Fibroblast of villous mesenchyme (primary cell): ENCODE measurements at regions not wholly inside any gene's neighbourhood (a gene's known extent, or its start where the extent isn't known, plus 50 kb on each side); places are given as distances from the start of the nearest gene placed in this dataset.

Source experiments
- DNase-seq: peaks from one replicate; pipeline ENCODE4 v3.0.0-alpha.2; 2010; ENCODE audit warnings: low read depth
- H3K4me3 ChIP-seq: 2 replicates; pipeline ENCODE4 v1.5.1; 2011; ENCODE audit warnings: low read depth, mild to moderate bottlenecking, low read length
- TF ChIP-seq, protein P1 (sequence below): IDR thresholded peaks from 2 replicates; pipeline ENCODE4 v1.5.1; 2012; ENCODE audit warnings: low read depth, mild to moderate bottlenecking, low read length; ENCODE audit not compliant: insufficient read depth

DNA sequence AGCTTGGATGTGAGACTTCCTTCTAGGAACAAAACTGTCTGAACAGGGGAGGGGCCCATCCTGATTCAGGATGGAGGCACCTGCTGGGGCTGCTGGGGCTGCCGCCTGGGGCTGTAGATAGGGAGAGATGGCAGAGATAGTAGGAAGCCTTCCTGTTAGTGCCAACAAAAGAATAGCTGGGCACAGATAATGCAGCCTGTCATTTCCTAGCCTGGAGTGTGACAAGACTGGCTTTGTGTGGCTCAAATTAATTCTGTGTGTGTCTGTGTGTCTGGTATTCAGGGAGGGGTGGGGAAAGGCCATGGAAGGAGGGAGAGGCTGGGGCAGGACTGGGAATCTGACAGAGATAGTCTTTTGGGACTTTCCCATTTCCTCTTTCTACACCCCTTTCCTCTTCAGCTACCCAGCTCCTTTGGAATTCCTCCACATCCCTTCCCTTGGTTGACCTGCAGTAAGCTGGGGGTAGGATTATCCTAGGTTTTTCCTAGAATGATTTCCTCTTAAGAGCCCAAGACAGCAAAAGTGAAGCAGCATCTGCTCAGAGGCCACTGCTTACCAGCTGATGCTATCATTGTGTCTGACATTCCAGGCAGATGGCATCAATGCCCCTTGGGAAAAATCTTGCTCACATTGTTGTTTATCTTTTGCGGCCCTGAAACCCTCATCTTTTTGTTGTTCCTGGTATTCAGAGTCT is 144.9 kb upstream of the LHCGR start:
- no peak for DNase-seq
- TF ChIP-seq, protein P1, sequence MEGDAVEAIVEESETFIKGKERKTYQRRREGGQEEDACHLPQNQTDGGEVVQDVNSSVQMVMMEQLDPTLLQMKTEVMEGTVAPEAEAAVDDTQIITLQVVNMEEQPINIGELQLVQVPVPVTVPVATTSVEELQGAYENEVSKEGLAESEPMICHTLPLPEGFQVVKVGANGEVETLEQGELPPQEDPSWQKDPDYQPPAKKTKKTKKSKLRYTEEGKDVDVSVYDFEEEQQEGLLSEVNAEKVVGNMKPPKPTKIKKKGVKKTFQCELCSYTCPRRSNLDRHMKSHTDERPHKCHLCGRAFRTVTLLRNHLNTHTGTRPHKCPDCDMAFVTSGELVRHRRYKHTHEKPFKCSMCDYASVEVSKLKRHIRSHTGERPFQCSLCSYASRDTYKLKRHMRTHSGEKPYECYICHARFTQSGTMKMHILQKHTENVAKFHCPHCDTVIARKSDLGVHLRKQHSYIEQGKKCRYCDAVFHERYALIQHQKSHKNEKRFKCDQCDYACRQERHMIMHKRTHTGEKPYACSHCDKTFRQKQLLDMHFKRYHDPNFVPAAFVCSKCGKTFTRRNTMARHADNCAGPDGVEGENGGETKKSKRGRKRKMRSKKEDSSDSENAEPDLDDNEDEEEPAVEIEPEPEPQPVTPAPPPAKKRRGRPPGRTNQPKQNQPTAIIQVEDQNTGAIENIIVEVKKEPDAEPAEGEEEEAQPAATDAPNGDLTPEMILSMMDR = no peak
- H3K4me3 ChIP-seq = no peak overlapping the region

DNA sequence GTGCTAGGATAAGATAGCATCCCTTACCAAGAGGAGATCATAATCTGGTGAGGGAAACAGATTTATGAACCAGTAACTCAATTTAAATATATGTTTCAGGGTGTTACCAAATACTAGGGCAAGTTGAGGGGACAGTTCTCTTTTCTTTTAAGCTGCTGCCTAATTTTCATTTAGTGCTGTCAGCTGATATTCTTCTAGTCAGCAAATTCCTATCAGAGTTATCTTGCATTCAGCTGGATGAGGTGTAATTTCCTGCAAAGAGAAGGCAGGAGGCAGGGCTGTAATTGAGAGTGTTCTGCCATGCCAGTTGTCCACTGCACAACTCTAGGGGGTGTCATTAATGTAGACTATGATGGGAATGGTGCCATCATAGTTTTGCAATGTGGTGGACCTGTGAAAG is 141.3 kb upstream of the LHCGR start:
- no peak for DNase-seq
- no peak overlapping the region for H3K4me3 ChIP-seq
- TF ChIP-seq, protein P1 = no peak

DNA sequence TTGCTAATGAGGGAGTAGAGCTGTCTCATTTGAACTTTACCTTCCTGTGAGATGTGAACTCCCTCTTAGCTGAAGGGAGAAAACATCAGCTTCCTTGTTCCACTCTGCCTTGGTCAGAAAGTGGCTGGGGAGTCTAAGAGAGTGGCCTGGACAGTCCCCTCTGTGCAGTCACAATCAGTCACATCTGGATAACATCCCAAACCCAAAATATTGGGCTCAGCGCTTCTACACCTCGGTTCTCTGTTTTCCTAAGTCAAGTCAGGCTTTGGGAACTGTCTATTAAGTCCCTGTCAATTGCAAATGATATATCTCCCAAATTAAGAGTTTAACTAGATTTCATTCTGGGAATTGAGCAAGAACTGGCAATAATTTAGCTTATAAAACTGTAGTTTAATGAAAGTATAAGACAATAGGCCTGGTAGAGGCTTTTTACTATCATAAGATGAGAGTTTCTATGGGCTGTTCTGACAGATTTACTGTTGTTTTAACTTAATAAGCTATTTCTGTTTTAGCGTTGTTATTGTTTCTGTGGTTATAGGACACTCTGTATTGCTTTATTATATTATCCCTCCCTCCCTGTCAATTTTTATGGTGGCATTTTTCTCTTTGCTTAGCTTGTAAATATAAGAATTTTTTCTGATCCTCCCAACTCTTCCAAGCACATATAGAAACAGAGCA is 135.1 kb upstream of the LHCGR start:
- TF ChIP-seq, protein P1 = no peak
- H3K4me3 ChIP-seq = no peak overlapping the region
- DNase-seq = no peak

DNA sequence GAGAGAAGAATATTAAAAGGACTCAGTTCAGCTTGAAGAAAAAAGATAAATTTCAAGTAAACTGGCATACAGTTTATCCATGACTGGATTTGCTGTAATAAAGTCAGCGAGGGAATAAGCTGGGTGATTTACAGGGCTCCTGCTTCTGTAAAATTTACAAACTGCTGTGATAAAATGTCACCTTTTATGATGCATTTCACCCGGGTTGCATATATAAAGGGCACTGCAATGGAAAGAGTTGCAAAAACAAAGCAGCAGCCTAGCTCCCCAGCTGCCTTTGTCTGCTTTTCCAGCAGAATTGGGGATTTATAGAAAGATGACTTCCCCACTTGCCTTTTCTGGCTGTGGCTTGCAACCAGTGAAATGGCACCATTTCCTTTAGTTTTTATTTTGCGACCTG is 132.5 kb upstream of the LHCGR start:
- no peak for DNase-seq
- TF ChIP-seq, protein P1 = no peak
- no peak overlapping the region for H3K4me3 ChIP-seq

DNA sequence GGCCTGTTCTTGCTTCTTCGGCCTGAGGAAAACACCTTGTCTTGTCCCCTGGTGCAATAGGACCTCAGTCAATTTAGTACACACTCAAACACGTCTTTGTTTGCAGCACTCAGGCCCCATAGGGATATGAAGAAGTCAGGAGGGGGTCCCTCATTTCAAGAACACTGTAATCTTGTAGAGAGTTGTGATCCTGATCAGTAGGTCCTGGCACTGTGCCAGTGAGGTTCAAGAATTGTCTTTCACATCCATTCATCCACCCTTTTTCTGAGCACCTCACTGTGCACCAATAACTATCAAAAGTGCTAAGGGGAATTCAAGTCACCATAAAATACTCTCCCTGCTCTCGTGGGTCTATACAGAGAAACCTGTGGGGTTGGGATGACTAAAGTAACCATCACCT is 131.4 kb upstream of the LHCGR start:
- no peak overlapping the region for H3K4me3 ChIP-seq
- TF ChIP-seq, protein P1 = no peak
- DNase-seq = no peak

DNA sequence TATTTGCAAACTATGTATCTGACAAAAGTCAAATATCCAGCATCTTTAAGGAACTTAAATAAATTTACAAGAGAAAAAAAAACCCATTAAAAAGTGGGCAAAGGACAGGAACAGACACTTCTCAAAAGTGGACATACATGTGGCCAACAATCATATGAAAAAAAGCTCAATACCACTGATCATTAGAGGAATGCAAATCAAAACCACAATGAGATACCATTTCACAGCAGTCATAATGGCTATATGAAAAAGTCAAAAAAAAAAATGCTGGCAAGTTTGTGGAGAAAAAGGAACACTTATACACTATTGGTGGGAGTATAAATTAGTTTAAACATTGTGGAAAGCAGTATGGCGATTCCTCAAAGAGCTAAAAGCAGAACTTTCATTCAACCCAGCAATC is 130.3 kb upstream of the LHCGR start:
- TF ChIP-seq, protein P1 = no peak
- DNase-seq = no peak
- H3K4me3 ChIP-seq = no peak overlapping the region
